Kasumi-1 (cell line): ENCODE measurements at regions not wholly inside any gene's neighbourhood (a gene's known extent, or its start where the extent isn't known, plus 50 kb on each side); places are given as distances from the start of the nearest gene placed in this dataset.
"Not testable (repeated sequence)": the region's sequence is repeated elsewhere in the genome, so short reads cannot be mapped to it uniquely, and the experiment has no call there.

ENCODE experiments used
- DNase-seq, 2 experiments: peaks; one replicate each; lab custom pipeline; 2025; lab: John Stamatoyannopoulos, UW

DNA sequence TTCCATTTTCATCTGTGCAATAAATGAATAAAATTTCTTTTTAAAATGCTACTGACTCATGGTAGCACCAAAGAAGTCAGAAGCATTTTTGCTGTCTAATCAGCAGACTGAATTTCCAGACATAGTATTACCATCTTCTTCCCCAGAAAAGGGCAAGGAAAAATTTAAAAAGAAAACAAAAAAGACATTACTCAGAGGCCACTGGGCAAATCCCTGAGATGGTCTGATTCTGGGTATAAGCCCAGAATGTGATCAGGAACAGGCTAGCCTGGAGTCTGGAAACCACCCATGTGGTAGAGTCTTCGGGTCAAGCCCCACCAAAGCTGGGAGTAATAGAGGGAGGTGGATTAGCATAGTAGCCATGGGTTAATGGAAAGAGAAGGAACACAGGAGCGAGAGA, 342.8 kb downstream of the FBXW7 start:
- DNase-seq = no peak

DNA sequence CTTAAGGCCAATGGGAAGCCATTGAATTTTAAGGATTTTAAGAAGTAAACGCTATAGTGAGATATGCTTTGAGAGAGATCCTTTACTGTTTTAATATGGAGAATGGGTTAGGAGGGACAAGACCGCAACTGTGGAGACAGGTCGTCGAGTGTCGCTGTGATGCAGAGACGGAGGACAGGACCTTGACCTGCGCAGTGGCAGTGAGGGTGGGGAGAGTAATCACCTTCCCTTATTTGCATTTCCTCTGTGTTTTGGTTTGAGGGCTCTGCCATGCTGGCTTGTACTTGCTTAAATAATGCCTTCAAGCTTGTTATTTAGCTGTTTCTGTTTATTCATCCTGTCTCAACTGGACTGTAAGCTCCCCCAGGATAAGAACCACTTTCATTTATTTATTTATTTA, 345.0 kb downstream of the FBXW7 start:
- DNase-seq = no peak

DNA sequence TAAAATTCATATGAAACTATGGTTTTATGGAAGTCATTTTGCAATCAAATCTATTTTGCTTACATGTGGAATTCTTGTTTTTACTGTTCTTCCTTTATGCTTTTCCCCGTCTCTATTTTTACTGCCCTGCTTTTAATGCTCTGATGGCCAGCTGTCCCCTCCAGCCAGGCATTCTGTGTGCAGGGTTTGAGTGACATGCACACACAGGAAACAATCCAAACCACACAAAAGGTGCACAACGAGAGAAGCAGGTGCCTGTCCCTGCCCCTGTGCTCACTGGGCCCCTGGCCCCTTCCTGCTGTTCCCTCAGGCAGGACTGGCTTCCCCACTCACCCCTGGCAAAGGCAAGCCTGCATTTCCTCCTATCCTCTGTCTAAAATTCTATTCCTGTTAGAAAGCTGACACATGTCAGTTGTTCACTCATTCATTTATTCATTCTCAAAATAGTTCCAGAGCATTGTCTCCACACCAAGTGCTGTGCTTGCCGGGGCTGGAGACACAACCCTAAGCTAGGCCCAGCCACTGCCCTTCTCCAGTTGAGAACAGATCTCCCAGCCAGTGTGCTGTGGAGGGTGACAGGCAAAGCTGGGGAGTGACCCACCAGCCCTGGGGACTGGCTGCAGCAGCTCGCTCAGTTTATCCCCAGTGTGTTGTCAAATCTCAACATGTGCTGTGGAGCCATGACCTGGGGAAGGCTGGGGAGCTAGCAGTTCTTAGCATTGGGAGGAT, 346.3 kb downstream of the FBXW7 start:
- no peak for DNase-seq

DNA sequence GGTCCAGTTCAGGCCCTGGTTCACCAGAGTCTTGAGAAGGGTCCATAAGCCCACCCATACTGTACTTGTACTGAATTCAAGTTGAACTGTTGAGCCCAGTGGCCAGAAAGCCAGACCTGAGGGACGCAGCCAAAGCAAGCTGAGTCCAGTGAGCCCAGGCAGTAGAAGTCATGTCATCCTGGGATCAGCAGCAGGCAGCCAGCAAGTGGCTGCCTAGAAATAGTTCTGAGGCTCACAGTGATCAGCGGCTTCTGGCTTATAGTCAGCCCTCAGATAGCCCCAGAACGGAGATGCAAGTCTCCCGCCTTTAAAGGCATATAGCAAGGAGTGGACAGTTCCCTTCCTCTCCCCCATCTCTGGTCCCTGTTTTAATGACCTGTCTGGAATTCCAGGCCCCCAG, 347.1 kb downstream of the FBXW7 start:
- no peak for DNase-seq

DNA sequence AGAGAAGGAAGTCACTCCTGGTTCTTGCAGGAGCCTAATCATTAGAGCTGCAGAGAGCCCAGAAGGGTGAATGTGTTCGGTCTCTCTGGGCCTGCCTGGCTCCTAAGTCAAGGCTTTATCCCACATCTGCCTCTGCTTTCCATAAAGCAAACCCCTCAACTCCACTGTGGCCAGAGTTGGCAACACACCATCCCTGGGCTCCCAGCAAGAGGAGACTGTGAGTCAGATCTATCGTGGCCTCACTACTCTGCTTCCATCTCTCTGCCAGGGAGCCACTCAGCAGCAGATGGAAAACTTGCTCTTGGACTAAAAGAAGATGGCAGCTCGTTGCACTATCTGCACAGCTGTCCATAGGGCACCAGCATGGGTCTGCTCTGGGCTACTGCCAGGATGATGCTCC, 348.2 kb downstream of the FBXW7 start:
- no peak for DNase-seq

DNA sequence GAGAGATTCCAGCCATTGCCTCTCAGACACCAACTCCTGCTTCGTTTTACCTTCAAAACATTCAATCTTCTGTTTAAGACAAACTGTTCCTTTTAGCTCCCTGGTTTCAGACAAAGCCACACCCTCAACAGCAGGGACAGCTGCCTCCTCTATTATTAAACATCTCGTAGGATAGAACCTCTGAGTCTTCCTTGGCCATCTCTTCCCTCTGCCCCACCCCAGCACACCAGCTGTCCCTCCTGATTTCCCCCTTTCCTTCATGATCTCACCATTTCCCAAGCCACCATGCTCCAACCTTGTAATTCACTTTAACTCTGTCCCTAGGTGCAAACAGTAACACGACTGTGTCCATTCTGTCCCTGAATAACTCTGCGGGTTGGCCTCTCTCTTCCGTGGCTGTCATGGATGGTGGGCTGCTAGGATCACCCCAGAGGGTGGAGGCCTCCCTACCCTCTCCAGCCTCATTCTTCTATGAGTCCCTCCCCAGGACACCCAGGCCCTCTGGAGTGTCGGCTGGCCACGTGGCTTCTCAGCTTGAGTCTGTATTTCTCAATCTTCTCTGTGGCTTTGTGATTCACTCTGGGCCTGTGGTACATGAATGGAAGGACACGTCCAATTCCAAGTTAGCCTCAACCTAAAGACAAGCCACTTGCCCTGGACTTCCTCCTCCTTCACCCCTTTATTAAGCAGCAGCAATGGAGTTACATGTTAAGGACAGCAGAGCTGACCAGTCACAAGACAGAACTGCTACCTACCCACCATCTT, 349.9 kb downstream of the FBXW7 start:
- DNase-seq = no peak

DNA sequence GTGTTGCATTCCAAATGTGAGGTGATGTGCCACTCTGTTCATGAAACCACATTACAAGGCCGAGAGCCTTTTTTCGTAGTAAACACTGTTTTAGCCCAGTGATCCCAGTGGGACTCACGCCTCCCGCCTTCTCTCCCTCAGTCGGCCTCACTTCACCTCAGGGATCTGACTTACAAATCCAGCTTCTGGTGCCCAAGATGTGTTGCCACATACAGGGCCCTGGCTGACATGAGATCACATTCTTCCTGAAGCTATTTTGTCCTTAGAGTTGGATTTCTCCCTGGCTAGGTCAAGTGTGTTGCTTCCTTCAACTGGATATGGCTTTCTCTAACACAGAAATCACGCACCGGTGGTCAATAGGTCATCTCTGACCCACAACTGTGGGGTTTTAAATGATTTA, 354.7 kb downstream of the FBXW7 start:
- DNase-seq = no peak

DNA sequence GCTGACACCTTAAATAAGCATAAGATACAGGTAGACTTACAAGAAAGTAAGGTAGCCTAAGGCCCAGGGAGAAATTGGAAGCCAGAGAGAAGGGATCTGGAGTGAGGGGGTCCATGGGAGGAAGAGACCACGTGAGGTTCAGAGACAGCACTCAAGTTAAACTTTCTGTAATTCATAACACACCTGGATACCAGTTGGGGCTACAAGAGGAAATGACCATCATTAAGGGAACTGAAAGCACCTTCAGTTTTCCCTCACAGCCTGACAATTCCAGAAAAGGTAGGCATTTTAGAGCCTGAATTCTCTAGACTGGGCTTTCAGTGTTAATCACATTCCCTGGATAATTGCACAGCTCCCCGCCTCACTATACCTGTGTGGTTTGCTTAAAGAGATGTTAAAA, 355.5 kb downstream of the FBXW7 start:
- DNase-seq = no peak

DNA sequence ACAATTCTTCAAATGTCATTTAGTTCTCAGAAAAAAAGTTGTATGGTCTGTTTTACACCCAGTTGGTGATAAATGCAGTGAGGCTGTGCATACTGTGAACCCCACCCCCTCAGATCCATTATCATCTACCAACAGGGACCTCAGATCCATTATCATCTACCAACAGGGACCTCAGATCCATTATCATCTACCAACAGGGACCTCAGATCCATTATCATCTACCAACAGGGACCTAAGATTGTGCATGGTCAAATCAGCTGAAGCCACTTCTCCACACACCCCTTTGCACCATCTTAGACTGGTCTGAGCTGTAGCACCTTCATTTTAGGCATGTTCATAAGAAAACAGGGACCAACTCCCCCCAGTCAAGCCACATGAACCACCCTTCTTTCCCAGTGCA, 358.4 kb downstream of the FBXW7 start:
- not testable (repeated sequence) for DNase-seq

DNA sequence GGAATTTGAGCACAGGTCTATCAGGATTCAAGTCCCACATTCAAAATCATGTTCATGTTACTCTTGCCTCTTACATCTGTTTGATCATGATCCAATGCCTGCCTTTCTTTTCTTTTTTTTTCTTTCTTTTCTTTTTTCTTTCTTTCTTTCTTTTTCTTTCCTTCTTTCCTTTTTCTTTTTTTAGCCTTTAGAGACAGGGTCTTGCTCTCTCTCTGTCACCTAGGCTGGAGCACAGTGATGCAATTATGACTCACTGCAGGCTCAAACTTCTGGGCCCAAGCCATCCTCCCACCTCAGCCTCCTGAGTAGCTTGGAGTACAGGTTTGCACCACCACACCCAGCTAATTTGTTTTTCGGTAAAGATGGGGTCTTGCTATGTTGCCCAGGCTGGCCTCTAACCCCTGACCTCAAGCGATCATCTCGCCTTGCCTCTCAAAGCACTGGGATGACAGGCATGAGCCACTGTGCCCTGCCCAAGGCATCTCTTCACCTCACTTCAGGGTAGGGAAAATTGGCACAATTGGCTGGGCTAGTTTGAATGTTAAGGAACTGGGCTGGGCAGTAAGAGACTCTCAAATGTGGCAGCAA, 359.2 kb downstream of the FBXW7 start:
- DNase-seq = no peak

DNA sequence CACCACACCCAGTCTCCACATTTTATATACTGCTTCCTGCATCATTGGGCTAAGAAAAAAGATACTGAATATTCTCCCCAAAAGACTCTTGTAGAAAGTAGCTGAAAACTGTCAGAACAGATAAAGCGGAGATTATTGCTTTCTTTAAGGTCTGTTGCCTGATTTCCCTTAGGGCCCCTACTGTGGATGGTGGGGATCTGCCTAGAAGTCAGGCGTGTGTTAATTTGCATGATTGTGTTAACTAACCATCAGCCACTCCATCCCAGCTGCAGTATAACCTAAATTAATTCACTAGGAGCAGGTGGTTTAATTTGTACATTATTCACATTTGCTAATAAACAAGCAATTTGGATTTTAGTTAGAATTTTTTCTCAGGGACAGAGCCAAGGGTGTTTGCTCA, 360.3 kb downstream of the FBXW7 start:
- DNase-seq = no peak

DNA sequence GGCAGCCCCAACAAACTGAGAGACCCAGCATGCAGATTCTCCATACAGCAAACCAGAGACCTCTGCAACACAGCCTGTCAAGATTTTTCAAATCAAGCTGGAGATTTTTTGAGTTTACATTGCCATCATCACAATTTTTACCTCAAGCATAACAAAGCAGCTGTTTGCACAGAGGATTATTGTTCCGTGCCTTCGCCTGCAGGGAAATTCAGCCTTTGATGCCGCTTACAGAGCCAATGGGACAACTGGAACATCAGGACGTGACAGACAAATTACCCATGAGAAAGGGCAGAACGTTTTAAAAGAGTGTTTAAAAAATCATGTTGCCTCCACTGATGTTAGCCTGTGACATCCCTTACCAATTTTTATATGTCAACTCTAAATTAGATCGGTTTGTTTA, 363.7 kb downstream of the FBXW7 start:
- no peak for DNase-seq

DNA sequence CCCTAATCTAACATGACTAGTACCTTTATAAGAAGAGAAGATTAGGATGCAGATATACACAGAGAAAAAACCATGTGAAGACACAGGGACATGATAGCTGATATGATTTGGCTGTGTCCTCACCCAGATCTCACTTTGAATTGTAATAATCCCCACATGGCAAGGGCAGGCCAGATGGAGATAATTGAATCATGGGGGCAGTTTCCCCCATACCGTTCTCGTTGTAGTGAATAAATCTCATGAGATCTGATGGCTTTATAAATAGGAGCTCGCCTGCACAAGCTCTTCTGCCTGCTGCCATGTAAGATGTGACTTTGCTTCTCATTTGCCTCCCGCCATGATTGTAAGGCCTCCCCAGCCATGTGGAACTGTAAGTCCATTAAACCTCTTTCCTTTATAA, 364.3 kb downstream of the FBXW7 start:
- no peak for DNase-seq

DNA sequence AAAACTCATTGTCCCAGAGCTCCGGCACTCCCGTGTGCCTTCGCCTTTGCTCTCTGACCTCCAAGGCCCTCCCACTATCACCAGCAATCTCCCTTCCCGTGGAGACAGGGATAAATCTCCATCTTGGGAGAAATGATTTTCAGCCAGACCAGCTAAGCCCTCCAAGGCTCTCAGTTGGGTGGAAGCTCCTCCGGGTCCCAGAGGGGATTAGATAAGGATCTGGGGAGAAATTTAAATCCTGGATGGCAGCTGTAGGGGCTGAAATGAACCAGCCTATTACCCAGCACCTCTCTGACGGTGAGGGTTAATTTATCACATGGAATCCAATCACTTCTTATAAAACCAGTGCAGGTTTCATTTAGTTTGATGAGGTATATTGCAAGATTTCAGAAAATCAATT, 366.2 kb downstream of the FBXW7 start:
- DNase-seq = no peak

DNA sequence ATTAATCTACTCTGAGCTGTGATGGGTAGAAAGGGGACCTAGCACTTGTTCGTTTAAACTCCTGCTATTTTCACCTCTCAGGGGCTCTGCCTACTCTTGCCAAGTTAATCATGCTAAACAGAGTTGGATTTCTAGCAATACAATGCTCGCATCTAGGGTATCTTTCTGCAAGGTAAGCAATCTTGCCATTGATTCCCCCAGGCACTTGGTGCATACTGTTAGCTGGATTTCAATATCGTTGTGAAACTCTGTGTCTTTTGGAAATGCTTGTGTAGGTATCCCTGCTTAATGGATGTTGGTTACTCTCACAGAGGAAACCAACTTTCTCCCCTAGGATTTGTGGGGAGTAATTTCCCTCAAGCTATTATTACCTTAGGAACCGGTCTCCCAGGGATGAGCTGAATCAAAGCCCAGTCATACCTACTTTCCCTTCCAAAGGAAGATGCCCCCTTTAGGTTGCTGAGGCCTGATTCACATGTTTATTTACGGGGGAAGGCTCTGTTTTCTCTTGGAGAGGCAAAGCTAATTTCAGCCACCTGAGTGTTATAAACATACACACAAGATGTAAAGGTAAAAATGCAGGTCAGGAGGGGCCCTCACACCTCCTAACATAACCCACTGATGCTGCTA, 366.8 kb downstream of the FBXW7 start:
- DNase-seq = no peak

DNA sequence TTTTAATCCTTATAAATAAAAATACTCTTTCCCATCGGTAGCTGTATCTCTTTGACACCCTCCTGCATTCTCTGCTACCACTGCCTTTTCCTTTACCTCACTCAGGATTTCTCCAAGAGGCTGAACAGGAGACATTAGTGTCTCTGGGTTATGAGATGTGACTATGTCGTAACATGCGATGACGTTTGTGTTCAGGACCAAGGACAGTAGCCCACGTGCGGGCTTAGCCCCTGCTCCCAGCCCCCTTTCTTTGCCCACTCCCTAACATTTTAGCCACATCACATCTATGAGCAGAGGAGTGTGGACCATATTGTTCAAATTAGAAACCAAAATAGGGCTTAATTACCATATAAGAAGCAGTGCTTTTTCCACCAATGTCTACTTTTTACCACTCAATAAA, 369.3 kb downstream of the FBXW7 start:
- DNase-seq = peak in 1 of 2 experiments; percentile 17

DNA sequence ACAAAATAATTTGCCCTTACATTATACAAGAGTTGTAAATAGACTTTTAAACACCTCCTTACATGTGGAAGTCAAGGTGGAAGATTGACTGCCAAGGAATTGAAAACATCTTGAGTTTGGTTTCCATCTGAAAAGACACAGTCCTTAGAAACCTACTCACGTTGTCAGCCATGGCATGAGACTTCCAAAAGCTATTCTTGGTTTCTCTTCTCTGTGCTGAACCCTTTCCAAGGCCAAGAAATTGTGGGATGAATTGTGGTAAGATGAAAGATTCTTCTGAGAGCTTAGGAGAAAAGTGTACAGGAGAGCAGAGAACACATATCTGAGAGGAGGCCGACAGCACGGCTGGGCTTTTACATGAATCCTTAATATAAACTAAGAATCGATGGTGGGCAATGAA, 370.0 kb downstream of the FBXW7 start:
- DNase-seq = no peak

DNA sequence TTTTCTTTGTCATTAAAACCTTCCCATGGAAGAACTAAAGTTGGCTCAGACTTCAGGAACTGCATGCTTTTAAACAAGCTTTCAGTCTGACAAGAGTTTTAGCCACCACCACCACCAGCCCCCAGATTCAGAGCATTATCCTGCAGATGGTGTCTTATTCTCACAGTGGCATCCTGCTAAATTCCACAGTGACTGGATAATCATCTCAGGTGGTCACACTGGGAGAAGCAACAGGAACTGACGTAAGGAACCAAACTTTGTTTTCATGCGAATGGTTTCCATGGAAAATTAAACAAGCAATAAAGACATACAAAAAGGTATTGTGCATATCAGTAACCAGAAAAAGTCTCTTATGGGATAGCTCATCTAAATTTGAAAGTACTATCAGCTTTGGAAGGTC, 370.7 kb downstream of the FBXW7 start:
- no peak for DNase-seq

DNA sequence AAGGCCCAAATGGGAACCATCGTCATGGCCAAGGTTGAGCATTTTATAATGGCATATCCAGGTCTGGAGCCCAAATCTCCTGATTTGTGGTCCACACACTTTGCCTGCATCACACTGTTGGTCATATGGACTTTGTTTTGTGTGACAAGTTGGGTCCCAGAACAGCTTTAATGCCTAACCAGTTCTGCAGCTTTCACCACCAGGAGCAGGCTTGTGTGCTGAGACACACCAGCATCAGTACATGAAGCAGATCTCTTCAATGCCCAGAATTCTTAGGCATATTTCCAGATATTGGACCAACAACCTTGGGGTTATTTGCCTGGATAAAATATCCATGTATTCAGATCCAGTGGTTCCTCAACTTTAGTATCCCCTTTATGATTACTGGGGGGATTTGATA, 371.3 kb downstream of the FBXW7 start:
- no peak for DNase-seq

DNA sequence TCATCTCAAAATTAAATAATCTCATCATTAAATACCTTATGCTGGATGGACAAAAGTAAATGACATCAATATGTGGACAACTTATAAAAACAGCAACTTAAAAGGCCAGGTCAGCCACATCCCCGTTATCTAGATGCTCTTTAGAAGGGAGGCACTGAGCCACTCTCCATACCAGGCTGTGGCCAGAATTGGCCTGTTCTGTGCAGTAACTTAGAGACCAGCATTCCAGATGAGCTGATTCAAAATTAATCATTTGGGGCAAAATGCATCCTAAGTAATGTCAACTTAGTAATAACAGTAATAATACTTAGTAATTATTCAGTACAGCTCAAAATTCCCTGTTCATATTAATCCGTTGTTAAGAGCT, 373.6 kb downstream of the FBXW7 start:
- no peak for DNase-seq

DNA sequence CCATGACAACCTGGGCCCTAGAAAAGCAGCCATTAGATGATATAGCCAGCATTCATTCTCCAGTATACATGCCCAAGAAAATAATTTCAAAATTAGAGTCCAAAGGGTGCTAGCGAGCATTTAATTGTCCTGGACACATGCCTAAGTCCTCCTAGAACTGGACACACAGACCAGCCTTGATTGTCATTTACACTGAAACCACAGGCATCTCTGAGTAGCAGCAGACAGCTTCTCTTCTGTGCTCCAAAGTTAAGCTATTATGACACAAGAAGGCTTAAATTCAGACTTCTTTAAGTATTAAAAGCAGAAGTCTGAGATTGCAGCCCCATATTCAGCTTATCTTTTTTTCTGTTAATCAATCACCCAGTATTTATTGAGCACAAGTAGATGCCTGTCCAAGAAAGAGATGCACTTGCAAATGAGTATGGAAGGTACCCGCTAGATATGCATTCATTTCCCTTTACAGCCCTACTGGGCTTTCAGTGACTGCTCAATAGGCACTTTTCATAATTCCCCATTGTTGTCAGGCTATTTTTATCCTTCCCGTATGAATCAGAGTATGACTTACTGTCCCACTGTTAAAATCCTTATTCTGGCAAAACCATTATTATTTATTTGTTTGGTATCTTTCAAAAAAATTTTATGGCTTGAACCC, 374.1 kb downstream of the FBXW7 start:
- DNase-seq = no peak

DNA sequence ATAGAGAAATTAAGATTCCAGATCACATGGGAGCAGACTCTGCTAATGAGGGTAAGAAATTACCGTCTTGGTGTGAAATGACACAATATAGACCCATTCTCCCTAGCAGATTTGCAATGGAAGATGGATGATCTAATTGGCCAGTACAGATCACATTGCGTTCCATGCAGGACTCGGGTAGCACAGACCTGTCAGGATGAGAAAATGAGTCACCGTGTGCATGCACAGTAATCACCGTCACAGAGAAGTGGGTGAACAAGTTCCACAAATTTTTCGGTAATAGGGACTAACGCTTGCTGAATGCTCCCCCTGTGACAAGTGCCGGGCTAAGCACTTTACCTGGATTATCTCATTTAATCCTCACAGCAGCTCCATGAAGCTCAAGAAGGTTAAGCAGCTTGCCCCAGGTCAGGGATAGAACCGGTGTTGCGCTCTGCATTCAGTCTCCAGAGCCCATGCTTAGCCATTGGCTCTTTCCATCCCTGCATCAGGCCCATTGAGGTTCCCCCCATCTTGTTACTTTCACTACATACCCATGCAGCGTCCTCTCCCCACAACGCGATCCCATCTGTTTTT, 375.6 kb downstream of the FBXW7 start:
- DNase-seq = no peak
